ENCODE measurements at regions not wholly inside any gene's neighbourhood (a gene's known extent, or its start where the extent isn't known, plus 50 kb on each side); places are given as distances from the start of the nearest gene placed in this dataset.

GRCh38 chr9:88824711-88825110 is 166.6 kb upstream of the S1PR3 start:
- intact Hi-C loops (cut with DNase I; ENCODE audit: low total_unique reads) = no loop called here
- WGBS, 2 donors (ENCODE audit: low coverage in 1 of 2) = 89 to 90% methylated on average over 4 of the region's 4 CpGs

GRCh38 chr9:88826181-88826580 is 165.1 kb upstream of the S1PR3 start:
- H3K9me3 ChIP-seq = no peaks in the 10 kb centered on the region
- H3K4me3 ChIP-seq = no peak overlapping the region
- H3K36me3 ChIP-seq = no peaks in the 10 kb centered on the region
- in situ Hi-C loops (cut with MboI; ENCODE audit: low pct_ligation_motif_present in 1 of 4, low pct_unique_long_range_greater_than_20kb in 1 of 4, low sequenced_read_pairs in 3 of 4) = no loop called here
- 89% methylated on average over 1 of the region's 1 CpG; no CpG with 5 or more reads in 1 of the 2 donors for WGBS, 2 donors (ENCODE audit: low coverage in 1 of 2)
- DNase-seq = no peak
- H3K4me1 ChIP-seq = no peaks in the 10 kb centered on the region
- no peak for TF ChIP-seq EP300 (IDR thresholded peaks at IDR 0.05; ENCODE audit: low read depth)
- TF ChIP-seq POLR2A (IDR thresholded peaks at IDR 0.05) = no peak
- no peak for TF ChIP-seq POLR2AphosphoS5 (IDR thresholded peaks at IDR 0.05)
- no peak for TF ChIP-seq CTCF (IDR thresholded peaks at IDR 0.05)
- intact Hi-C loops (cut with DNase I; ENCODE audit: low total_unique reads) = no loop called here
- H3K27ac ChIP-seq = no peak overlapping the region
- no peaks in the 10 kb centered on the region for H3K27me3 ChIP-seq

More at GRCh38 chr9:88824711-88825110, 166.6 kb upstream of the S1PR3 start:
- H3K36me3 ChIP-seq = no peaks in the 10 kb centered on the region
- no peak overlapping the region for H3K4me3 ChIP-seq
- no peak overlapping the region for H3K27ac ChIP-seq
- no peak for DNase-seq
- H3K9me3 ChIP-seq = no peaks in the 10 kb centered on the region
- no peaks in the 10 kb centered on the region for H3K27me3 ChIP-seq
- no peaks in the 10 kb centered on the region for H3K4me1 ChIP-seq
- TF ChIP-seq CTCF (IDR thresholded peaks at IDR 0.05) (no peak), POLR2A (IDR thresholded peaks at IDR 0.05) (no peak), EP300 (IDR thresholded peaks at IDR 0.05; ENCODE audit: low read depth) (no peak), POLR2AphosphoS5 (IDR thresholded peaks at IDR 0.05) (no peak)
- in situ Hi-C loops (cut with MboI; ENCODE audit: low pct_ligation_motif_present in 1 of 4, low pct_unique_long_range_greater_than_20kb in 1 of 4, low sequenced_read_pairs in 3 of 4) = no loop called here

- H3K4me1 ChIP-seq = no peaks in the 10 kb centered on the region
- H3K4me3 ChIP-seq = no peak overlapping the region
- 68% methylated on average over 1 of the region's 1 CpG; no CpG with 5 or more reads in 1 of the 2 donors for WGBS, 2 donors (ENCODE audit: low coverage in 1 of 2)
- in situ Hi-C loops (cut with MboI; ENCODE audit: low pct_ligation_motif_present in 1 of 4, low pct_unique_long_range_greater_than_20kb in 1 of 4, low sequenced_read_pairs in 3 of 4) (no loop called here), intact Hi-C loops (cut with DNase I; ENCODE audit: low total_unique reads) (no loop called here)
- no peaks in the 10 kb centered on the region for H3K36me3 ChIP-seq
- H3K27me3 ChIP-seq = no peaks in the 10 kb centered on the region
- H3K9me3 ChIP-seq = no peaks in the 10 kb centered on the region
- TF ChIP-seq EP300 (IDR thresholded peaks at IDR 0.05; ENCODE audit: low read depth) (no peak), CTCF (IDR thresholded peaks at IDR 0.05) (no peak), POLR2A (IDR thresholded peaks at IDR 0.05) (no peak), POLR2AphosphoS5 (IDR thresholded peaks at IDR 0.05) (no peak)
- no peak for DNase-seq
- H3K27ac ChIP-seq = no peak overlapping the region
Measured at GRCh38 chr9:88826771-88827181, 164.5 kb upstream of the S1PR3 start.

DNA sequence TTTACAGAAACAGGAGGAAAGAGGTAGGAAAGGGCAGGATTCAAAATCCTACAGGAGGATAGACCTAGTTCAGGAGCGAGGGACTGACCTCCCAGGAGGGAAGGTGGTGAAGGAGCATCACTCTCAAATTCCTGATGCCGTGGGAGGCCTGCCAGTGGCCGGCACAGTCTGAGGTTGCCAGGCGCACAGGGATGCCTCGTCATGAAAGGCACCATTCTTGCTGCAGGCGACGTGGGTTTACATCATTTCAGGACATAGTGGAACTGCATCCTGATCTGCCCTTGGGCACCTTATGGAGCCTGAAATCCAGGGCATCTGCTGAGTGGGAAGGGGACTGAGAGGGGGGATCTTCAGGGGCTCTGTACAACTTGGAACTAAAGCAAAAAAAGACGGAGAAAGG is 163.2 kb upstream of the S1PR3 start:
- H3K27me3 ChIP-seq = peaks cover 3% of the 10 kb centered on the region
- no peak for DNase-seq
- H3K27ac ChIP-seq = peak overlapping the region in 1 of 4 donors; percentile 19
- no peaks in the 10 kb centered on the region for H3K9me3 ChIP-seq
- no peak overlapping the region for H3K4me3 ChIP-seq
- intact Hi-C loops (cut with DNase I; ENCODE audit: low total_unique reads) (no loop called here), in situ Hi-C loops (cut with MboI; ENCODE audit: low pct_ligation_motif_present in 1 of 4, low pct_unique_long_range_greater_than_20kb in 1 of 4, low sequenced_read_pairs in 3 of 4) (no loop called here)
- no peaks in the 10 kb centered on the region for H3K36me3 ChIP-seq
- TF ChIP-seq POLR2AphosphoS5 (IDR thresholded peaks at IDR 0.05) (no peak), POLR2A (IDR thresholded peaks at IDR 0.05) (no peak), EP300 (IDR thresholded peaks at IDR 0.05; ENCODE audit: low read depth) (no peak), CTCF (IDR thresholded peaks at IDR 0.05) (no peak)
- no peaks in the 10 kb centered on the region for H3K4me1 ChIP-seq
- WGBS, 2 donors (ENCODE audit: low coverage in 1 of 2) = 39 to 65% methylated on average over 3 to 8 of the region's 8 CpGs

All from transverse colon (tissue), 4 donors.